Psoas muscle (tissue), 7 donors: ENCODE measurements at regions not wholly inside any gene's neighbourhood (a gene's known extent, or its start where the extent isn't known, plus 50 kb on each side); places are given as distances from the start of the nearest gene placed in this dataset.

Experiments used
- ATAC-seq, 4 donors: fragments of 200-7000 bp; cut with Tn5 transposase; one replicate each; pipeline ENCODE4 v1.9.1; 2020; ENCODE audit warnings: moderate library complexity in 3 of 4, mild to moderate bottlenecking in 2 of 4
- DNase-seq, 2 donors: peaks; one replicate each; pipeline ENCODE4 v3.0.0-alpha.2; 2020
- H3K27ac ChIP-seq: fragments of 200-600 bp; one replicate; pipeline ENCODE4 v1.8.0; 2022
- H3K27me3 ChIP-seq, 3 donors: fragments of 200-600 bp in 1 of 3; one replicate each; pipeline versions ENCODE4 v1.6.1 to v1.8.0; 2013 to 2022; ENCODE audit warnings: low read length in 2 of 3, mild to moderate bottlenecking in 2 of 3, moderate library complexity in 1 of 3; ENCODE audit not compliant: insufficient read depth in 3 of 3
- H3K36me3 ChIP-seq, 2 donors: fragments of 200-600 bp in 1 of 2; one replicate each; pipeline versions ENCODE4 v1.6.1 to v1.8.0; 2013 to 2022; ENCODE audit warnings: low read depth in 1 of 2, mild to moderate bottlenecking in 1 of 2, moderate library complexity in 1 of 2; ENCODE audit not compliant: insufficient read depth in 1 of 2
- H3K4me1 ChIP-seq: fragments of 200-600 bp; one replicate; pipeline ENCODE4 v1.8.0; 2022
- H3K4me3 ChIP-seq: fragments of 200-600 bp; one replicate; pipeline ENCODE4 v1.8.0; 2022; ENCODE audit warnings: mild to moderate bottlenecking
- H3K9me3 ChIP-seq: fragments of 200-600 bp; one replicate; pipeline ENCODE4 v1.8.0; 2022
- CTCF ChIP-seq: fragments of 200-600 bp; IDR thresholded peaks from one replicate; pipeline ENCODE4 v1.8.0; 2022; ENCODE audit warnings: antibody characterized with exemption
- WGBS, 3 donors: extraction: QIAGEN DNeasy Blood & Tissue Kit; methylation state at CpG; one replicate each; pipeline versions ENCODE4 v1.1.6 to v1.1.7; 2013; 5-methylcytosine and 5-hydroxymethylcytosine counted together
- intact Hi-C, 2 donors: fragments of 100-400 bp; cut with DNase I; formaldehyde crosslinking; loops; one replicate each; pipeline versions ENCODE4 v1.11.0 to v1.14.2; 2022
- donor health status: healthy with polysubstance abuse.
- donor health status: DM: no; HTN: no; CAD: no; lungs with moderate emphysema.
- donor health status: Bipolar disorder and iron deficiency.
- donor health status: healthy.
- donor health status: DM: yes; HTN: yes; CAD: no.
- donor health status: DM: no; HTN: no; CAD: no.
- donor health status: DM: yes; HTN: yes; CAD: no.

- 89 to 90% (median 90%) methylated on average over 7 of the region's 7 CpGs for WGBS, 3 donors
- ATAC-seq: no peak
- TF ChIP-seq CTCF: no peak
- Histone ChIP-seq H3K4me3 (no peak overlapping the region), H3K27ac (no peak overlapping the region), H3K27me3 (peaks cover 0 to 7% (median 0%) of the 10 kb centered on the region in 3 donors), H3K36me3 (no peaks in the 10 kb centered on the region), H3K4me1 (peaks cover 5% of the 10 kb centered on the region), H3K9me3 (no peaks in the 10 kb centered on the region)
- intact Hi-C loops: loop anchor here in 1 of 2 donors (10.0 kb wide), 1 partner anchor 756 kb away; no protein-coding TSS in a partner anchor
- no peak for DNase-seq
Measured at GRCh38 chr15:70480196-70480856, 283.0 kb downstream of the UACA start.

- H3K9me3 ChIP-seq: no peaks in the 10 kb centered on the region
- H3K4me1 ChIP-seq: peaks cover 10% of the 10 kb centered on the region
- 93% methylated on average over 8 to 12 of the region's 12 CpGs for WGBS, 3 donors
- intact Hi-C loops: loop anchor here (10.0 kb wide), 2 partner anchors 275 to 755 kb away; no protein-coding TSS in a partner anchor
- H3K27me3 ChIP-seq: peaks cover 0 to 7% (median 0%) of the 10 kb centered on the region in 3 donors
- ATAC-seq: no peak
- H3K4me3 ChIP-seq: no peak overlapping the region
- no peak overlapping the region for H3K27ac ChIP-seq
- H3K36me3 ChIP-seq: no peaks in the 10 kb centered on the region
- no peak for DNase-seq
- TF ChIP-seq CTCF: no peak
Measured at GRCh38 chr15:70479785-70480184, 283.6 kb downstream of the UACA start.

- 86 to 91% (median 89%) methylated on average over 8 of the region's 8 CpGs for WGBS, 3 donors
- peaks cover 15% of the 10 kb centered on the region for H3K4me1 ChIP-seq
- no peak for ATAC-seq
- DNase-seq: no peak
- H3K36me3 ChIP-seq: no peaks in the 10 kb centered on the region
- TF ChIP-seq CTCF: no peak
- no peak overlapping the region for H3K4me3 ChIP-seq
- no peaks in the 10 kb centered on the region for H3K9me3 ChIP-seq
- intact Hi-C loops: loop anchor here in 1 of 2 donors (10.0 kb wide), 1 partner anchor 274 kb away; no protein-coding TSS in a partner anchor
- H3K27me3 ChIP-seq: peaks cover 0 to 7% (median 0%) of the 10 kb centered on the region in 3 donors
- H3K27ac ChIP-seq: no peak overlapping the region
Measured at GRCh38 chr15:70479056-70479455, 284.3 kb downstream of the UACA start.

GRCh38 chr15:70478251-70478990, 284.9 kb downstream of the UACA start:
- 85 to 89% (median 87%) methylated on average over 19 of the region's 19 CpGs for WGBS, 3 donors

More at GRCh38 chr15:70478251-70478990, 284.9 kb downstream of the UACA start:
- H3K27me3 ChIP-seq: peaks cover 0 to 7% (median 0%) of the 10 kb centered on the region in 3 donors
- intact Hi-C loops: loop anchor here in 1 of 2 donors (10.0 kb wide), 1 partner anchor 274 kb away; no protein-coding TSS in a partner anchor
- H3K4me1 ChIP-seq: peaks cover 22% of the 10 kb centered on the region
- no peak for TF ChIP-seq CTCF
- no peak overlapping the region for H3K27ac ChIP-seq
- no peak overlapping the region for H3K4me3 ChIP-seq
- H3K9me3 ChIP-seq: no peaks in the 10 kb centered on the region
- no peak for DNase-seq
- no peaks in the 10 kb centered on the region for H3K36me3 ChIP-seq
- no peak for ATAC-seq
